ENCODE measurements at regions not wholly inside any gene's neighbourhood (a gene's known extent, or its start where the extent isn't known, plus 50 kb on each side); places are given as distances from the start of the nearest gene placed in this dataset. TPM values are rescaled to one million over a fixed set of nuclear protein-coding genes. Genes with fewer than 3 reads are reported as not detected.

Small RNAs in the stretch of these regions (small RNA-seq; reads per million reads assigned to genes)
- not detected for gene RNU6-138P (ENCODE audit: low replicate concordance)

Data from tongue (tissue), 1 donor.